GM03348 (cell line): ENCODE measurements at regions not wholly inside any gene's neighbourhood (a gene's known extent, or its start where the extent isn't known, plus 50 kb on each side); places are given as distances from the start of the nearest gene placed in this dataset.

ENCODE experiments used
- DNase-seq: peaks from one replicate; pipeline ENCODE4 v3.0.0; 2012; ENCODE audit warnings: low spot score

- DNase-seq: no peak
Observed at GRCh38 chr3:148083526-148084182, 614.0 kb upstream of the AGTR1 start.

DNA sequence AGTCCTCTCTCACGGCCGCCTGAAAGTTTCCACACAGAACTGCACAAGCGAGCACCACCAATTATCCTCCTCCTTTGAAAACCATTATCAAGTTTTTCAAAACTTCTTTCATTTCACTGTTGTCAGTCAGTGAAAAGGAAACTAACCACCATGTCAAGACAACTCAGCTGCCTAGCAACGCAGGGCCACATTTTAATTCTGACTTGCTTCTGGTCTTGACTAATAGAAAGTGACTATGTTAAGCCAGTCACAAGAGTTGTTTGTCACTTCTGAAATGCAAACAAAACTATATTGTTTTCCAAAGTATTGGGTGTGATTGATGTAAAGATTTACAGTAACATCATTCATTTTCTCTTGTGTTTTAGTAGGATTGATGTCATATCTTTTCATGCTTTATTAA is 612.8 kb upstream of the AGTR1 start:
- DNase-seq: no peak

DNA sequence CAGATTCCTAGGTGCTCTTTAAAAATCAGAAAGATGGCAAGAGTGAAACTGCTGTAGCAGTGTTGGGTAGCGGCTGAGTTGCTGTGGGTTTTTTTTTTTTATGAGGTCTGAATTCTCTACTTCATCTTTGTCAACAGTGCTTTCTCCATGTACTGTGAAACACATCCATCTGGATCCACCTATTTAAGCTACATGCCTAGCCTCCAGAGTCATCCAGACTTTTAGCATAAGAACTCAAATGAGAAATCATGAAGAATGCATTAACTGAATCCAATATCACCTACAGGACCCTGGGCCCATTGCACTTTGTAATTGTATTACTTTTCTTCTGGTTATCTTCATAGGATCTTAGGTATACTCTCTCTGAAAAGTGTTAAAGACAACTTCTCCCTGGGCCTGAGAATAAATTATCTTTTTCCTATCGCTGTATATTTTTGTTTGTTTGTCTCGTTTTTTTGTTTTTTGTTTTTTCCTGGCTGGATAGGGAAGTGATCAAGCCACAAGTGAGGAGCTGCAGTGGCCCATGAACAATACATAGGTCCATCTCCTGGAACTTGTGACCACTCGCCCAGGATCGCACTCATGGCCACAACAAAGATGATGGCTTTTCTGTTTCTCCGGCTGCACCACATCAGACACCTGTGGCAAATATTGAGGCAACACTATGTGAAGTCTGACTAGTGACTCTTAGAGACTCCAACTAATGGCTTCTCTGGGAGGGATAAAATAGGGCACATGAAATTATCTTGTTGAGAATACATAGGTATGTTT is 609.9 kb upstream of the AGTR1 start:
- no peak for DNase-seq

DNA sequence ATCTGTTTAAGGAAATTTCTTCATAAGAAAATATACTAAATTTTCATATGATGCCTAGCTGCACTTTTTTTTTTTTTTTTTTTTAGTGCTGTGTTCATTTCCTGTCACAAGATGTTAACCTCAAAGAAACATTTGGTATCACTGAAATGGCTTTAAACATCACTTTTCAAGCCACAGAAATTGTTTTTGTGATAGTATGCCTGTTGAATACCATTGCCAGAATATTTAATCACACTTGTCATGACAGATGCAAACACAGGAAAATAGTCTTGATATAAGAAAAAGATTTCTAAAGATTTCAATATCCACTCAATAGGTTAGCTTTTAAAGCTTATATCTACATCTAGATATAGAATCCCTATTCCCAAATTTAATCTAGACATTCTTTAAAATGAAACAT is 608.5 kb upstream of the AGTR1 start:
- peak; percentile 3 for DNase-seq

- no peak for DNase-seq
Observed at GRCh38 chr3:148090156-148090555, 607.5 kb upstream of the AGTR1 start.

DNA sequence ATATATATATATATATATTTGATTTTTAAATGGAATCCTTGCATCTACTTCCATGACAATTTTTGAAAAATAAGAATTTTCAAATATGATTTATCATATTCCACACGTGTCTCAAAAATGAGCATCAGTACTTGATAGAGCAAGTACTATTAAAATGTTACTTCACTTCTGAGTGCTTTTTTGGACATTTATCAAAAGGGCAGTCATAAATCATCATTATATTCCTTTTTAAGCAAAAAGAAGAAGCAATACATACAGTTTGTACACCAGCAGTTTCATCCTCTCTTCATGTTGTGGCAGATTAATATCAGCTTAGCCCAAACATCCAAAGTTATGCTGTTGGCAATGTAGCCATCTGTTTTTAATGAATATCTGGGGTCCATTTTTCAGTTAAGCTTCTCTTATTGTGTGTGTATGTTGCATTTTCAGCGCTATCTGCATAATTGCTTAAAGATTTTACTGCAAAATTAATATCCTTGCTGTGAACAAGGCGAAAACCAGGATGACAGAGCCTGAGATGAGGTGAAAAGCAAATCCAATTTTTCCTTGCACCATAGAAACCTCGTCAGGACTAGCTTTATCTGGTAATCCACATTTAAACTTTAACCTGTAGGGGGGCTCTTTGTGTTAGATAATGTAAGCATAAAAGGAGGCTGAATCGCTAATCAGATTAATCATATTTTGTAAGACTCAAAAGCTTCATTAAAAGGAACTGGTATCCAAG is 604.9 kb upstream of the AGTR1 start:
- DNase-seq: no peak

- DNase-seq: no peak
Observed at GRCh38 chr3:148093753-148094152, 604.0 kb upstream of the AGTR1 start.

GRCh38 chr3:148095962-148096361 is 601.7 kb upstream of the AGTR1 start:
- no peak for DNase-seq

GRCh38 chr3:148100476-148100875 is 597.2 kb upstream of the AGTR1 start:
- no peak for DNase-seq

- peak; percentile 9 for DNase-seq
Observed at GRCh38 chr3:148101061-148101460, 596.6 kb upstream of the AGTR1 start.

DNA sequence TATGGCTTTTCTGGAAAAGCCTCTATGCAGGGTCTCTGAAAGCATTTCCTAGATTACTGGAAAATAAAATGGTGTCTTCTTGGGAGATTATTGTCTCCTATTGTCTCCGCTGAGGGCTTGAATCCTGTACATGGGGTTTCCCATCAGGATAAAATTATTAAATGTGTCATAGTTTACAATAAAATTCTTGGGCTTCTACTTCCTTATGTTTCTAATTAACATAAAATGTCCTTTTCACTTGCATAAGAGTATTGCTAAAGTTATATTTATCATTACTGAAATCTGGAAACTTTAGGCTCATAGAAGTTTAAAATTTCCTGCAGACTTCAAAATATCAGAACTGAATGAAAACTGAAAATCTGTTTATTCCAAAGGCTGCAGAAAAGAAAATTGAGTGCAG is 595.5 kb upstream of the AGTR1 start:
- no peak for DNase-seq

GRCh38 chr3:148106062-148106461 is 591.6 kb upstream of the AGTR1 start:
- no peak for DNase-seq

- DNase-seq: no peak
Observed at GRCh38 chr3:148126956-148127355, 570.7 kb upstream of the AGTR1 start.

GRCh38 chr3:148128136-148128535 is 569.6 kb upstream of the AGTR1 start:
- DNase-seq: no peak

GRCh38 chr3:148131990-148132638 is 565.6 kb upstream of the AGTR1 start:
- no peak for DNase-seq

- DNase-seq: no peak
Observed at GRCh38 chr3:148136816-148137215, 560.9 kb upstream of the AGTR1 start.

DNA sequence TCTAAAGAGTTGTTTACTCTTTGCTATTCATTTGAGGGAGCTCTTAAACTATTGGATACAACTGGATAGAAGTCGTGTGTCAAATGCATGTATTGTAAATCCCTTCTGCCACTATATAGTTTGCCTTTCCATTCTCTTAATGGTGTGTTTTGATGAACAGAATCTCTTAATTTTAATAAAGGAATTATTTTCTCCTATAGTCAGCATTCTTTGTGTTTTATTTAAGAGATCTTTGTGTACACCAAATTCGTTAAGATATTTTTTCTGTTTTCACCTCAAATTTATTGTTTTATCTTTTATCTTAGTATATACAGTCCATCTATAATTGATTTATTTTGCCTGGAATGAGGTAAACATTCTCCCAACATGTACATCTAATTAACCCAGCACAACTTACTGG is 551.5 kb upstream of the AGTR1 start:
- no peak for DNase-seq

GRCh38 chr3:148146947-148147826 is 550.5 kb upstream of the AGTR1 start:
- DNase-seq: peak; percentile 32

- peak; percentile 5 for DNase-seq
Observed at GRCh38 chr3:148147903-148148302, 549.8 kb upstream of the AGTR1 start.

DNA sequence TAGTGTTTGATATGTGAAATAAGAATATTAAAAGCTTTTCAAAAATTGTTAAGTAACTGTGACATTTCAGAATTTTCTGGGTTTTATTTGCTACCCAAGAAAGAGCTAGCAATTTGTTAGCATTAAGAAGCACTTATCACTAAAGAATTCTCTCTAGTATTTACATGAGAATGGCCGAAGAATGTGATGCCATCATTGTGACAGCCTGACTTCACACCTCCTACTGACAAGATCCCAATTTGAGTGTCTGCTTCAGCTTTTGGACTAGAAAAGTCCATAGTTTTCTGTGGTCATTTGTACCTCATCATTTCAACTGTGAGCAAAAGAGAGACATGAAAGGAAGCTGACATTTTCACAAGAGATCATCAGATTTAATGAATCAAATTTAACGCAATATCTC is 548.1 kb upstream of the AGTR1 start:
- no peak for DNase-seq

DNA sequence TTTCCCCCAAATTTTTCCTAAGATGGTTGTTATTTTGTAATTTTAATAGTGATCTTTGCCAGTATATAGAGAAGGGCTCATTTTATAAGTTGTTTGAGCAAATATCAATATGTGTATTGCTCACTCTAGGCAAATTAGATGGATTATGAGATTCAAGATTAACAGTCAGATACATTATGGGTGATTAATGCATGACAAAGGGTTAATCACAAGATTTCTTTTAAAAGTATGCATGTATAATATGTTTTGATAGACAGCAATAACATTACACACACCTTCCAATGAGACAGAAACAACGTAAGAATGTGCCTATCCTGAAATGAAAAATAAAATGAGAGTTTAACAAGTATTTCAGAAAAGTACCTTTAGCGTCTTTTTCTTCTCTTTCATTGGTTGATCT is 547.6 kb upstream of the AGTR1 start:
- DNase-seq: no peak

GRCh38 chr3:148158210-148158609 is 539.5 kb upstream of the AGTR1 start:
- DNase-seq: peak; percentile 28
